ENCODE measurements at regions not wholly inside any gene's neighbourhood (a gene's known extent, or its start where the extent isn't known, plus 50 kb on each side); places are given as distances from the start of the nearest gene placed in this dataset.

DNA sequence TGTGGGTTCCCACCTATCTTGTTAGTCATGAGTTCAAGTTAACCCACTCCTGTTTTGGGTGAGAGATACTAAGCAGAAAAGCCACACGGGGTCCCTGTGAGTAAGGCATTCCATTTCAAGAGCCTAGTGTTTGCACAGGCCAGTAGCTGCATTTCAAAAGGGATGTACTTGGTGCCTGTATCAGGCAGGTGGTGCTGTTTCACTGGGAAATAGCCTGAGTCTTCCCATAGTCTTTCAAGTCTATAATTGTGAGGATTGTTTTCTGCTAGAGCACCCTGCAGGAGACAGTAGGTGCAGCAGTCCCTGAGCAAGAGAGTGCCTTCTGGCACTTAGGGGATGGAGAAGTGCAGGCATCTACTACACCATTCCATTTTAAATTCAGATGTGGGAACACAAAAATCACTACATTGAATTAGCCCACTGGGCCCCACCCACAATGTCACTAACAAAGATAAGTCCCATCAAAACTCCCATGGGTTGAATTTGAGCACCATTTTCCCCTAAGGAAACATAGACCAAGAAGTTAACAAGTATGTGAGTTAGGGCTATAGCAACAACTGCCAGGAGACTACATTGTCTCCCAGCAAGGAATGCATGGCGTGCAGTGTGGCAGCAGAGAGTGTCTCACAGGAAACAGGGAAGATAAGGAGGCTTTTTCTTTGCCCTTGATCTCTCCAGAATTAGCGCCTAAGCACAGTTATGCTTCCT is 263.2 kb downstream of the COX7C start:
- peak; percentile 81 for DNase-seq

DNA sequence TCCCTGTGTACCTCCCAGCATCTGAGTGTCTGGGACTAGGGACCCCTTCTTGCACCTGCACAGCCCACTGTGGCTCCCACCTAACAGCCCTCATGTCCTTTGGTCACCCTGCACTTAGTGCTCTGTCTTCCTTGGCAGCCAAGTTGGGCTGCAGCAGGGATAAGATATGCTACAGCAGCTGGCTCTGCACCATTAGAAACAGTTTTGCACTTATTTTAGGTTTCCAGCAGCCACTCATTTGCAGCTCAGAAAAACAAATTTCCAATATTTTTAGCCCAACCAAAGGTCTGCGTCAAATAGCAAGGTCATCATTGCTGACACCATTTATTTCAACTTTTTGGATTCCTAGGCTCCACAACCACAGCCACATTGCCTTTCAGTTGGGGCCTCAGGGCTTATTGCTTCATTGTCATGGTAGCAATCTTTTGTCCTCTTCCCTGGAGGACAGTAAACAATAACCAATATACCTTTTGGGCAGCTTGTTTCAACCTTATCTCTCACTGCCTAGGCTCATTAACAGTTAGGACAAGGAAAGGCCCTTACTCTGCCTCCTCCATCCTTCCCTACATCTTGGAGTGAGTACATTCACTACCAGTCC is 263.9 kb downstream of the COX7C start:
- DNase-seq = no peak

DNA sequence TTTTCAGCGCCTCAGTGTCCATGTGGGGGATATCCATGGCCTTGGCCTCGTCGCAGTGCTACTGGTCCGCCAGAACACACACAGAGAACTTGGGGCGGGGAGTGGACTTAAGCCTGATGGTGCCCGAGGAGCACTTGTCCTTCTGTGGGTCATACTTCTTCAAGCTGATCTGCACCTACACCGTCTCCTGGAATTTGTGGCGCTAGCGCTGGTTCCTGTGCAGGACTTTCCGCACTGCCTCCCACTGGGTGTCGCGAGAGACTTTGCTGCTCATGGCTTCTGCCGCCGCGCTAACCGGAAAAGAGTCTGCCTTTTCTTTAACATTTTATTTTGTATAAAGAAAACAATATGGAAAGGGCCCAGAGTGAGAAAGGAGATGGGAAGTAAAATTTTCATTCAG is 266.9 kb downstream of the COX7C start:
- no peak for DNase-seq

- DNase-seq = no peak
Observed at GRCh38 chr5:86885011-86885410, 267.3 kb downstream of the COX7C start.

DNA sequence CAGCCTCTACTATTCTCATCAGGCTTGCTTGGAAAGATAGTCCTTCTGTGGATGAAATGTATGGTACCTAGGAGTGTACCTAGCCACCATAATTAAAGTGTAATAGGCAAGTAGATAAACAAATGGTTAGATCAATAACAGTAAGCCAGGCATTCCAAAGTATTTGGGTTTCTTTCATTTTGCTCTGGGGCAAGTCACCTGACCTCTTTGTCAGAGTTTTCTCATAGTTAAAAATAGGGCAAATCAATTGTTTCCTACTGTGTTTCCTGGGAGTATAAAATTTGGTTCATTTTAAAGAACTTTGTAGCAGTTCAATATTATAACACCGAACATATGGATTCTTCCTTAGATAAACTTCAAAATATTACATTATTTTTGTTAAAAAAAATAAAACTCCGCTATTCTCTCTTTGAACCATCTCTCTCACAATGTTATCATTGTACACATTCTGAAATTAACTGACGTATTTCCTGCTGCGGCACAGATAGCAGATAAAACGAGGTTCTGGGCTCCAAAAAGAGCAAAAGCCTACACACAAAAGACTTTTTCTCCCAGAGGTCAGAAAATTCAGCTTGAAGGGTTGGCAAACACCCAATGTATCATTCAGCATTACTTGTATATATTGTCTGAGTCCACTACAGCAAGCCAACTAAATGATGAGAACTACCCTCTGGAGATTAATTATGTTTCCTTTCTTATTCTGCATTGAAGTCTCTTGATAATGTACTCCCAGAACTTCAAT is 267.9 kb downstream of the COX7C start:
- no peak for DNase-seq

- DNase-seq = no peak
Observed at GRCh38 chr5:86890375-86890774, 272.6 kb downstream of the COX7C start.

- no peak for DNase-seq
Observed at GRCh38 chr5:86894056-86894455, 276.3 kb downstream of the COX7C start.

- no peak for DNase-seq
Observed at GRCh38 chr5:86896916-86897315, 279.2 kb downstream of the COX7C start.

- DNase-seq = no peak
Observed at GRCh38 chr5:86909418-86910295, 291.9 kb downstream of the COX7C start.

DNA sequence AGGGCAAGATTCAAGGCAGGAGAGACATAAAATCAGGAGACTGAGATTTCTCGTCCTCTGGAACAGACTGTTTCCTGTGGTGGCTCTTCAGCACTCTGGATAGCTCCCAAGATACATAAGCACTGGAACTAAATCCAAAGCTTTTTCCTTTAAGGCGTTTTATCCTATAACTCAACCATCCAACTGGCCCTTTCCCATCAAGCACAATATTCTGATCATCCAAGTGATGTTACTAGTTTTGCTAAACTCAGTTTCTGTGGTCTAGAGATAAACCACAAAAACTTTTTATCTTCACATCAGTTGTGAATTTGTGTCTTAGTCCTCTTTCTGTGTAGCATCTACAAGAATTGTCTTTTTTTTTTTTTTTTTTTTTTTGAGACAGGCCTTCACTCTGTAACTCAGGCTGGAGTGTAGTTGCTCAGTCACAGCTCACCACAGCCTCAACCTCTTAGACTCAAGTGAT is 299.4 kb downstream of the COX7C start:
- DNase-seq = no peak

GRCh38 chr5:86918246-86918645 is 300.5 kb downstream of the COX7C start:
- no peak for DNase-seq

GRCh38 chr5:86926033-86926432 is 308.3 kb downstream of the COX7C start:
- no peak for DNase-seq

DNA sequence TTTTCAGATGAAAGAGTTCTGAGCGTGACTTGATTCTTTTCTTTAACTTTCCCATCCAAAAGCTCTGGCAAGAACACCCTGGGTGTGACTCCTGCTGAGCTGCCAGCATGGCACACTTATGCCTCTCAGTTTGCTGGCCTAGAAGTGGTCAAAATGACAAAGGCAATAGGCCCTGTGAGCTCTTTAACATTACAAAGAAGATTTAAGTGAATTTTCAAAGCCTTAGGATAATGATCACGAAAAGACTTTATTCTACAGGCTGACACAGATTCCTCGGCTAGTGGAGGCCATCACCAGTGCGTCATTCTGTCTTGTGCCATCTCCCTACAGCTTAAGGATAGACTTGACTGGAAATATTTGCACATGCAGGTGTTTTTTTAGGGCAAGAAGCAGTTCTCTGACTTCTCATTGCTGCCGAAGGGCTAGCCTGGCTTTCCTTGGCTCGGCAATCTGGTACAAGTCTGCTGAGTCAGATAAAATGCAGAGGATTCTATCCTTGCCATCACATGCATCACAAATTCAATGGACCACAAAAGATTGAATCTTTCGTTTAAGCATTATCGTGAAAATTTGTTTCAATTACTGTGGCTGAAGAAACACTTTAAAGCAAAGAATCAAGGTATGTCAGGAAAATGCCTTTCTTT is 311.5 kb downstream of the COX7C start:
- no peak for DNase-seq

DNA sequence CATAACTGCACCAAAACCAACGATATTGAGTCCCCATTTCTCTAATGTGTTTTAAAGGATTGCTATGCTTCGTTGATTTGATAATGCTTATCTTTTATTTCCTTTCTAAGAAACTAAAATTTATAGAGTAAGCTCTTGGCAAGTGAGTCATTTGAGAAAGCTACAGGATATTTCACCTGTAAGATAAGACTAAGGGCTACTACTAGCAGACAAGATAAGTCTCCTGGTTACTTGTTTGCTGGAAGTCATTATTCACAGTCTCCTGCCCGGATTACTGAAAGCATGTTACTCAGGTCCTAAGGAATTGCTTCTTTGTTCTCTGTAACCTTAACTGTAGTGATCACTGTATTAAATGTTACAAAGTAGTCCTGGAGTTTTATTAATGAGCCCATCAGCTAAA is 315.9 kb upstream of the RASA1 start:
- no peak for DNase-seq

- DNase-seq = no peak
Observed at GRCh38 chr5:86964889-86965288, 302.8 kb upstream of the RASA1 start.

DNA sequence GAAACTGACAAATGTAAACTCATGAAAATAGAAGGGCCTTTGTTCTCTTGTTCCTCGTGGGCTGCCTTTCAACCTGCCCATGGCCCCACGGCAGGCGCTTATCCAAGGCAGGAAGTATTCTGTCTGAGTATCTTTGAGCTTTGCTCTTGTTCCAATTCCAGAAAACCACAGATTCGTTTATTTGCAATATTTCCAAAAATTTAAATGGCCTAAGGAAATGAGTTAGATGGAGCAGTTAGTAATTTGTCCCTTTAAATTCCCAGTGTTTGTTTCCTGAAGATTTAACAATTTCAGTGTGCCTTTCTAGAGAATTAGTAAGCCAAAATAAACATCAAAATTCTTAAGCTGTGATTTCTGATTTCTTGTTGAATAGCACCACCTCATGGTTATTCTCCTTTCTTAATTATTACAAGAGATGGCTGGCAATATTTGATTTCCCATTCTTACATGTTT is 299.4 kb upstream of the RASA1 start:
- peak; percentile 45 for DNase-seq

DNA sequence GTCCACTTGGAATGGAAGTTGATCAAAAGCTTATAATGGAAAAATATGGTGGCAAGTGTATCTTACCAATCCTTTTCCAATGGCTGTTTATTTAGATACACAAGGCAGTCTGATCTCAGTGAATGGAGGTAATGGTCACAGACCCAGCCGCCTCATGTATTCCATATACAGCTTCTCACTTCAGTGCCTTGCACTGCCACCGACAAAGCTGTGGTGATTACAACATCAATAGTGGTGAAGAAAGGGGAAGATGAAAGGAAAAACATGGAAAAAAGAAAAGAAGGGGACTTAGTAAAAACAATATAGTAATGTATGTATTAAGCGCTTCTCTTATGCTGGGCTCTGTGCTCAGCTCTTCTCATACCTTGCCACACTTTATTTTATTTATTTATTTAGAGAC is 297.3 kb upstream of the RASA1 start:
- DNase-seq = no peak

DNA sequence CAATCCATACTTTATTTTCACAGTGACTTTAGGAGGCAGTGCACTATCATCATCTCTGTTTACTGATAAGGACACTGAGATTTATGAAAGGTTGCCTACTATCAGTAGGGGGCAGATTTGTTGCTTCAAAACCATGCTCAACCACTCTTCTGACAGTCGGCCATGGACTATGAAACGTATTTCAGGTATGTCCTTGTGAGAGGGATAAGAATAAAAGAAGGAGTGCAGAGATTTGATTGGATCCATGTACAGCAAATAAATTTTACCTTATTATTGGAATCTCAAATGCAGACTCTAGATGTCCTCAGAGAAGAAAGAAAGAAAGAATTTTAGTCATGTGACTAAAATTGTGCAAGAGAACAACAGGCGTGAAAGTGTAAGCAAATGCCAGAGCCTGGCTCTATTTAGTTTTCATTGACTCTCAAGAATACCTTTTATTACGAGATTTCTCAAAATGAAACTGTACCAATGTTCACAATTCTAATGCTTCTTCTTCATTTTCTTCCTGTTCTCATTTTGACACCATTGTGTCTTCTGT is 296.6 kb upstream of the RASA1 start:
- DNase-seq = peak; percentile 12

DNA sequence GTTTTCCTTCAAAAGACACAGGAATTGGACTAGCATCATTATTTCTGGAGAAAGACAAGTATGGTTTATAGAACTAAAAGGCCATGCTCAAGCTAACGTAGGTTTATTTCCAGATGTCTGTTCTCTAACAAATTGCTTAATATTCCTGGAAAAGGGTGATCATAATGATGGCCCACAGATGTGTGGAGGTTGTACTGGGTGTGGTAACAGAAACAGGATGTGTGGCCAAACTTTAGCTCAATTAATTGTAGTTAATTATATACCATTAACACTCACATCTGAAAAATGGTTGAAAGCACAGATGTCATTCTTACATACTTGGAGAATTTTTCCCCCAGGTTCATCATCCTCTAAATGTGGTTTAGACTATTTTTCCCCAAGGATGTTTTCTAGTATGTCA is 292.7 kb upstream of the RASA1 start:
- DNase-seq = no peak

DNA sequence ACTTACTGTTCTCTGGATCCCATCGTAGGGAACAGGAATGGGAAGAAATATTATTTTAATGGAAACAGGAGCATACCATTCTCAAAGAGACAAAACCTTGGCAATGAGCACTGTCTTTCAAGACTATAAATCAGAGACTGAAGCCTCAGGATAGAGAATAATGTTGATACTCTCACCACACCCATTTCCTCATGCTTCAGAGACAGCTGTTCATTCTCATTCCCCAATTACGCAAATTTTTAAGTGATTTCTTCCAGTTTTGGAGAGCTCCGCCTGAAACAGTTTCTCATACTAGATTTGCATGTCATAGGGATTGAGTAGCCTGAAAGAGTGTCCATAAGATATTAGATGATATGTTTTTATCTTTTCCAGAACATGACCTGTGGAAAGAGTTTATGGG is 290.5 kb upstream of the RASA1 start:
- no peak for DNase-seq

GRCh38 chr5:86977808-86978207 is 289.9 kb upstream of the RASA1 start:
- DNase-seq = no peak

GRCh38 chr5:86979811-86980411 is 287.8 kb upstream of the RASA1 start:
- DNase-seq = no peak

All from midbrain (tissue), 1 donor.